GM18511 (cell line): ENCODE measurements at regions not wholly inside any gene's neighbourhood (a gene's known extent, or its start where the extent isn't known, plus 50 kb on each side); places are given as distances from the start of the nearest gene placed in this dataset.

Experiments
- ATAC-seq: cut with Tn5 transposase; IDR thresholded peaks from one replicate; pipeline ENCODE4 v1.9.1; 2021; ENCODE audit warnings: mild to moderate bottlenecking, moderate library complexity; ENCODE audit not compliant: unreplicated experiment

DNA sequence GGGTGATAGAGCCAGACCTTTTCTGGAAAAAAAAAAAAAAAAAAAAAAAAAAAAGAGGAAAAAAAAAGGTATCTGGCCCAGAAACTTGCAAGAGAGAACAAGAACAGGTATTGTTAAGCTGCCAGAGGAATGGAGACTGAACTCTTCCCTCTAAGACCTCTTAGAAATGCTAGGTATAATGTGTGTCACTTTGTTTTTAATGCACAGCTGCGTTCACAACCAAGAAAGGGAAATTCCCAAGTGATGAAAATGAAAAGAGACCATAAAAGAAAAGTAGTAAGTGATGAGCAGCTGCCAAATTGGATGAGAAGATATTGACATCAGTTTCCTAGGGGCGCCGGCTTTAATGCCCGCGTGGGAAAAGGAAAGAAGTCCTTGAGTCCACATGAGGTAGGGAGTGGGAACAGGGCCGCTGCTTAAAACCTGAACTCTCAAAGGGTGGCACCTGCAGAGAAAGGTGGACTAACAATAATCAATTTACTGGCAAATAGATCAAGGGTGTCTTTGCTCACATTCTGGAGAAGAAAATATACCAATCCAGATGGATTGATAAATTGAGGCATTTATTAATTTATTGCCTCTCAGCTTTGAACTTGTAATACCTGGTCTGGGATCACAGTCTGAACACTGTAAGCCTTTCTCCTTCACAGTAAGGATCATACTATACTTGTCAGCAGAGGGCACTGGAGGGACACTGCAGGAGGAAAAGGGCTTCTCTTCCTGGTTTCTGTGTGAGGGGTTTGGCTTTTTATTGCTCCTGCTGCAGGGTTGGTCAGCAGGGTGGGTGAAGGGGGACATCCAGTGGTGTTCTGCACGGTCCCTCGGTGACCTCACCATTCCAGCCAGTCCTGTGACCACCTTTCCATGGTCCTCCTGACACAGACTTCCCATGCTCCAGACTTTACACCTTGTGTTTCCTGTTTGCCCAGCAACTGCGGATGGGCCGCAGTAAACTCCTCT is 131.6 kb downstream of the AQP9 start:
- no peak for ATAC-seq

DNA sequence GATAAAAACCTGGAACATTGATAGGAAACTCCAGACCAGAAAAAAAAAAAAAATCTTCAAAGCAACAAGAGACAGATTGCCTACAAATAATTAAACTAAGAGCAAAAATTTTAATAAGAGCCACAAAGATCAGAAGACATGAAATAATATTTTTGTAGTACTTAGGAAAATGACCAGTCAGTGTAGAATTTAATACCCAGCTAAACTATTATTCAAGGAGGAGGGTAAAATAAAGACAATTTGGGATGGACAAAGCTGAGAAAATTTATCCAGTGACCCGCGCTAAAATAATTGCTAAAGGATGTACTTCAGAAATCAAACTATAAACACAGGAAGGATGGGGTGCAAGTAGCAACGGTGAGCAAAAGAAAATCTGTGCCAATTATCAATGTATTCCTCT is 133.2 kb downstream of the AQP9 start:
- ATAC-seq = no peak

DNA sequence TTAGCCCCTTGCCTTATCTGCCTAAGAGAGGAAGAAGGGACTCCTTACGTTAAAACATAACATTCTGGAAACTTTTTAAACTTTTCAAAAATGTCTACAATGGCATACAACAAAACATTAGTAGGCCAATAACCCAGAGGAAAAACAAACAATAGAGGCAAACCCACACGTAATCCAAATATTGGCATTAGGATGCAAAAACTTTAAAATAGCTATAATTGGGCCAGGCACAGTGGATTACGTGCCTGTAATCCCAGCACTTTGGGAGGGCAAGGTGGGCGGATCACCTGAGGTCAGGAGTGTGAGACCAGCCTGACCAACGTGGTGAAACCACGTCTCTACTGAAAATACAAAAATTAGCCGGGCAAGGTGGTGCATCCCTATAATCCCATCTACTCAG is 134.9 kb downstream of the AQP9 start:
- ATAC-seq = no peak

DNA sequence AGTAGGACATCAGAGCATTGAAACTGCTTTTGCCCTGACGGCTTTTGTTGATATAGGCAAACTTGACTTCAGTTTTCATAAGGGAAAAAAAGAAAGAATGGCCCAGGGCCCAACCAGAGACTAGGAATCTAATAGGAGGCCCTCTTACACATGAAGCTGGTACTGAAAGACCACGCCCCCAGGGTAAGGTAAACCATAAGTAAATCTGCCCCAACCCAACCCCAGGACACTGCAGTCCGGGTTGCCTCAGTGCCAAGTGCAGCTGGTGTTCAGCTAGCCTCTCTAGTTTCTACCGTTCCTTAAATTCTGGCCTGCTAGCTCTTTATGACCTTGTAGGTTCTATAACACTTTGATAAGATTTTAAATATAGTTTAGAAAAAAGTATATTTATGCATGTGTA is 136.7 kb downstream of the AQP9 start:
- ATAC-seq = no peak

DNA sequence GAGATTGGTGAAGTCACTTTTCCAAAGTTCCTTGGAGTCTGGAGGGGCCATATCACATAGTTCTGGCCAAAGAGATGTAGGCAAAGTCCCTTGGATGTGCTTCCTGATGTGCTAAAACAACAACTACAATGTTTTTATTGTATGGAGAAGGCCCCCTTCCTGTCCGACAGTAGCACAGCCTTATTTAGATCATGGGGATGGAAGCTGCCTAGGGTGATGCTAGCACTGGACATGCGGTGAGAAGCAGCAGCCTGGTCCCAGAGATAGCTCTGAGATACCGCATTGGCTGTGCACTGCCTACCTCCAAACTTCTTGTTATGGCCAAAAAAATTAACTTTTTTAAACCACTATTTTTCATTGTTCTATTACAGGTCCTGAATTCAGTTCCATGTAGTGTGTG is 137.6 kb downstream of the AQP9 start:
- ATAC-seq = no peak

DNA sequence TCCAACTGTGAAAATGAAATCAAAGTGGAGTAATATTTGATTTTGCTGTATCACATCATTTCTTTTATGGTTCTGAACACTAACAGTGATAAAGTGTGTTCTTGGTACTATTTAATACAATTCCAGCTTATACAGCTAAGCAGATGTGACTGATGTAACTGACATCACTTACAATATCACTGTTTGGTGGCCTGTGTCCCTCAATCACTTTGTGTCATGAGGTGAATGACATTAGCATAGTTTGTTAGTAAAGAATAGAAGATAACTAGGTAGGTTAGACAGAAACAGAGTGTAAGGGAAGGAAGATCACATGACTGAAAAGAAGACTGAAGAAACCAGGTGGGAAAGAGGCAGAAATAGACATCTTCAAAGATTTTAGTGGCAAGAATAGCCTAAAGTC is 138.7 kb downstream of the AQP9 start:
- ATAC-seq = no peak

DNA sequence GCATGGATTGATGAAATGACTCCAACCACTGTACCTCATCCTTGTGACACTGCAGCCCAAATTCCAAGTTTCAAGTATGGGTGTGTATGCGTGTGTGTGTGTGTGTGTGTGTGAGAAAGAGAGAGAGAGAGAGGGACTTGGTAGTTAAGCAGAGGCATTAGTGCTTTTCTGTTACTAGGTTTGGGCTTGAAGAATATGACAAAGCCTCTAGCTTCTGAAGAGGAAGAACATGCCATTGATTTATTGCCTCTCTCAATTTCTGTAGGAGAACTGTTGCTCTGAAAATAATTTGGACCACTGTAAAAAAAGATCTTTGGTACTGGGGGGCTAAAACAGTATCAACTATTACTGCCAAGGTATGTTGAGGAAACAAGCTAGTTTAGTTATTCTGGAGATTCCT is 139.2 kb downstream of the AQP9 start:
- ATAC-seq = no peak

DNA sequence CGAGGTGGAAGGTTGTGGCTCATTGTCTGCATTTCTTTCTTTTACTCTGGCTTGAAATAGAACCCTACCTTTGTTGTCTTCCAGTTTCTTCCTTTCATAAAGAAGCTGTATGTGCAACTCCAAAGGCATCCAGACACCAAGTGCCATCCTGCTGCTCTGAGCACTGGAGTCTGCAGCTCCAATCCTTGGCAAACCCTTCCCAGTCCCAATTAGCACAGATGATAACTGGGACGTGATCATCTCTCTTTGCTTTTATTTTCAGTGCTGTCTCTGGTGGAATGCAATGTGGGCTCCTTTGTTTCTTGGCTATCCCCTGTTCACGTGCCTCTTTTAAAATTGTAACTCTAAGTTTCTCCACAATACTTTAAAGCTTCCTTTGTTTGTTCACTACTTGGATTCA is 140.9 kb downstream of the AQP9 start:
- no peak for ATAC-seq

DNA sequence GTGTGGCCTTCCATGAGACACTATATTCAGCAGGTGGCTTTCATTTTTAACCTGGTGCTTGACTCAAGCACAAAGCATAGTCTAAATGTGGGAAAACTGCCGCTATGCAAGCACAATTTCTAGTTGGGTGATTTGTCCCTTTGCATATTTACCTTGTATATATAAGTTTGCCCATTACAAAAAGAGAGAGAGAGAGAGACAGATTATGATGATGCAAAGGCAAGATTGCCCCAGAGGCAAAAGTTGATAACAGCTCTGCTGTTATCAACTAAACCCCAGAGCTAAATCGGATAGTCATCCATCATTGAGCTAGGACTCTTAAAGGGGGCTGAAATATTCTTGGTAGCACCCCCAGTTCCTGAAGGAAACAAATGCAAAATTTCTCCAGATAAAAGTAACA is 141.5 kb downstream of the AQP9 start:
- no peak for ATAC-seq

DNA sequence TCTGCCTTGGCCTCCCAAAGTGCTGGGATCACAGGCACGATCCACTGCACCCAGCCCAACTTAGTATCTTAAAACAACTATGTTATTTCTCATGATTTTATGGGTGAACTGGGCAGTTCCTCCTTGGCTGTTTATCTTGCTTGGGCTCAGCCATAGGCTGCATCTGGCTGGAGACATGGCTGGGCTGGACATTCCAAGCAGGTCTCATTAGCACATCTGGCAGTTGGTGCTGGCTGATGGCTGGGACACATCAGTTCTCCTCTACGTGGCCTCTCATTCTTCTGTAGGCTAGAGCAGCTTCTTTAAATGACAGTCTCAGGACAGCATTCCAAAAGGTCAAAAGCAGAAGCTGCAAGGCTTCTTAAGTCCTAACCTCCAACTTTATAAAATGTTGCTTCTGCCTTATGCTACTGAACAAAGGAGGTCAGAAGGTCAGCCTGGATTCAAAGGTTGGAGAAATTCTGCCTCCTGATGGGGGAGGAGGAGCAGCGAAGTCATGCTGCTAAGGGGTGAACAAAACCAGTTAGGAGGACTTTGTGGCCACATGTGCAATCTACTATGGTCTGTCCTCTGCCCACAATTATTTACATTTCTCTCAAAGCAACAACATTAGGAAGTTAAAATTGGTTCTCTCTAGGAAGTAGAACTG is 144.0 kb downstream of the AQP9 start:
- no peak for ATAC-seq

DNA sequence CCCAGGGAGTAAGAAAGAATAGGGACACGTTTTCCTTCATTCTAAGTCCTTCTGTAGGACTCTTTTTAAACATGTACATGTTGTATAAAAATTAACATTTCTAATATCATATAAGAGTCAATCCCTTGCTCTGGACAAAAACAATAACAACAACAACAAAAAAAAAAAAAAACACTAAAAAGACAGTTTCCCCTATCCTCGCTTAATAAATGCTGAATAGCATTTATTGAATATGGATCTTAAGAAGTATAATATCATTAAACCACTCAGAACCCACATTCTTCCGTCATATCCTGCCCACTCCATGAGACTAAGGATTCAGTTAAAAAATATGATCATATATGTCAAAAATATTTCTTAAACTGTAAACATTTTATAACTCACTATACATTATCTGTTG is 145.1 kb downstream of the AQP9 start:
- no peak for ATAC-seq

DNA sequence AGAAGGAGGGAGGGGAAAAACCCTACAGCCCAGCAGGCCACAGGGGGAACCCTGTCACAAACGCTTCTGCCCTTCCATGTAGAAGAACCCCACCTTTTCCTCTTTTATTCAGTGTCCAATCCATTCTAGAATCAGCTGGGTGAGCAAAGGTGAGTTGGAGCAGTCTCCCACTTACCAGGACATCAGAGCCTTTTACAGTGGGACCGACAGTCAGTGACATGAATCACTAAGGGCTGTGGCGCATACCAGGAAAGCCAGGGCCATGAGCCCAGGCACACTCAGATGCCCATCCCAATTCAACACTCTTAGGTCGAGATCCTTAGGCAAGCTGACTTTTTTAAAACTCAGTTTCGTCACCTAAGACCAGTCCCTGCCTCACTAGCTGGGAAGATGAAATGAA is 146.1 kb downstream of the AQP9 start:
- no peak for ATAC-seq

DNA sequence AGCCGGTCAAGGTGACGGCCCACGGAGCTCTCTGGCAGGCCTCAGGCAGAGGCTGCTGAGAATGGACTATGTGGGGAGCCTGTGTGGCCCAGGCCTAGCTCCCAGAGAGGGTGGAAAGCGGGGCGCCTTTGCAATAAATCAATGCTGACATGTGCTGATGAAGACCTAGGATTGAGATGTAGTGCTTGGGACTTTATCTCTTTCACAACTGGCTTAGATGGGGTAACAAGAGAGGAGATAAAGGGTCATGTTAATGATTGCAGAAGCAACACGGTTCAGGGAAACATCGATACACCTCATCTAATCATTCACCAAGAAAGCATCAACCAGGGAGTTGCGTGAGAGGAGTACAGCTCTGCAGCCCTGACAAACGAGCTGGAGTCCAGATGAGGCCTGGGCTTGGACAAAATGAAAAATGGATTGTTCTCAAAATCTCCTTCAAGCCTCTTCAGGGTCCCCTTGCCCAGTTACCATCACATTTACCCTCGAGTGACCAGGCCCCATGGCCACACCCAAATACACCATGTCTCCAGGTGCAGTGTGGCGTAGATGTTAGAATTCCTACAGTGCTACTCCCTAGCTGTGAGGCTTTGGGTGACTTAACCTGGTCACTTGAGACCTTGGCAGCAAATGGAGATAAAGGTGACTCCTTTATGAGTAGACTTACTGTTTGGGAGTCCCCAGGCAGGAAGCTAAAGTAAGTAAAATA is 146.4 kb upstream of the LIPC start:
- ATAC-seq = no peak

DNA sequence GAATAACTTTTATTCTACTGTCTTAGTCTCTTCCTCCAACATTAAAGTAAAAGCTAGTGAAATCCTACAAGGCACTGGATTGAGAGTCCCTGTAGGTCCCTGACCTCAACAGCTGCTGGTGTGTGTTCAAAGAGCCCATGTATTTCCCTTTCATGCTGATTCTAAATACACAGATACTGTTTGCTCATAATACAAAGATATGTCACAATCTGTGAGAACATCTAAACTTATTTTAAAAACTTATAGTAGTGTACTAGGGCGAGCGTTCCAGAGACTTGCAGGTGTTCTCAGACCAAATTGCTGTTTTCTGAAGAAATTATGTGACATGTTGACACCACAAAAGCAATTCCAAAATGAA is 145.9 kb upstream of the LIPC start:
- no peak for ATAC-seq

DNA sequence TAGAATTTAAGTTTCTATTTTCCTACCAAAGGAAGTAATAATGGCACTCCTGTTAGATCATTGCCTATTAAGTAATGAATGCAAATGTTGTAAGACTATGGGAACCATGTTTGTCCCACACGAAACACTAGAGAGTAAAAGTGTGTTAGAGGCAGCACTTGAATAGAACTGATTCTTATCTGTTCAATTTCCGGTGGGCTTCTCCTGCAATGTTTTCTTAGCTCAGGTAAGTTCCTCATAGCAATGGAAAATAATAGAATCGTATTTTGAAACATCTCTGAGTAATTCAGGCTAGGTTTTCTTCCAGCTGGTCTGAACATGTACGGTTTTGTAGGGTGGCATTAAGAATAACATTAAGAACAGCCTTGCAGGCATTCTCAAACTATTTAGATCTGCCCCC is 145.3 kb upstream of the LIPC start:
- no peak for ATAC-seq

DNA sequence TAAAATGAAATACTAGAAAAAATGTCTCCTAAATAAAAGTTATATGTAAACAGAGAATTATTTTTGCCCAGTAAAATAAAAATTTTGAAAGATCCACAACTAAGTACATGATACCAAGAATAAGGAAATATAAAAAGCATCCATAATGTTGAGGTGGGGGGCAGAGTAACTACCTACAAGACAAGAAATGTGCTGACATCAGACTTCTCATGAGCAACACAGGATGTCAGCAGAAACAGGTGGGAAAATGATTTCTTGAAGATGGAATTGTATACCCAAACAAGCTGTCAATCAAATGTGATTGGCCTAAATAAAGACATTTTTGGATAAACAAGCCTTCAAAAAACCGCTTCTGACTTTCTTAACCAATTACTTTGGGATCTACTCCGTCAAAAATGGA is 143.9 kb upstream of the LIPC start:
- no peak for ATAC-seq

DNA sequence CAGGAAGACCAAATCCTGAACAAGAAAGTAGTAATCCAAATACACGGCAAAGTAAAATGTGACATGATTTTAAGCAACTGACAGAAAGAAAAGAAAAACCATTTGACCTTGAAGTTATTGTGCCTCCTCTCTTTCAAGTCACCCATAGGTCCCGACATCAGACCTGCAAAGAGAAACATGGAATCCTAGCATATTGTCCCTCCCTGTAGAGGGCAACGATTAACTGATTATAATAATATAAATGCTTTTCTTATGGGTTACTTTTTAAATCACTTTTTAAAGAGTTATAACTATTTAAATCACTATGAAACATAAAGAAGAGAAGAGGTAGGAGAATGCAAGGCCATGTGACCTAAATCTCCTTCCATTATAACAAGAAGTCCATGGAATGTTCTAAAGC is 143.2 kb upstream of the LIPC start:
- ATAC-seq = no peak

DNA sequence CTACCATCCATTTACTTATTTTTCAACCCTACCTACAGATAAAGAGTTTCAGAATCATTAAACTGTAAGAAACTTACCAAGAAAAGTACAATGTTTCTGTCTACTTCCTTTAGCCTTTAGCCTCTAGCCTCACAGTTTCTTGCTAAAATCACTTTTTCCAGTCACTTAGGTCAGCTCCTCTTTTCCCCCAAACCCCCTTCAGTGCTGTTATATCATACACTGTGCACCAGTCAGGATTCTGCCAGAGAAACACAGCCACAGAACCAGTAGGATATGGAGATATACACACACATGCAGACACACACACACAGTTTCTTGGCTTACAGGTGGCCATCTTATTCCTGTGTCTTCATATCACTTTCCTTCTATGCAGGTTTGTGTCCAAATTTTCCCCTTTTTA is 139.9 kb upstream of the LIPC start:
- no peak for ATAC-seq

DNA sequence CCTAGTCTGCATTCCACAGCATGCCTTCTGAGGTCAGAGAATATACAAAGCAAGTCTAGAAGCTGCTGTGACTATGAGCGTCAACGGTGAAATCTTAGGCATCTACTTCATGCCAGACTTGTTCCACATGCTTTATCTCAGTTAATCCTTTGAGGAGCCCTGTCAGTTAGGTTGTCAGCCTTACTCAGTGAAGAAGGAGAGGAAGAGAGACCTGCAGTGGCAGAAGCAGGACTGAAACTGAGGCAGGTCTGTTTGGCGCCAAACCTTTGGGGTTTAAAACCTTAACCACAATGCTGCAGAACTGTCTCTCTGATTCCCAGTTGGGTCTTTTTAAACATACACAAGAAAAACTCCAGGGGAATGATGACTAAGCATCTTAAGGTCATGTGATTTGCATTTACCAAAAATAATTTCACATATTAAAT is 139.0 kb upstream of the LIPC start:
- no peak for ATAC-seq

DNA sequence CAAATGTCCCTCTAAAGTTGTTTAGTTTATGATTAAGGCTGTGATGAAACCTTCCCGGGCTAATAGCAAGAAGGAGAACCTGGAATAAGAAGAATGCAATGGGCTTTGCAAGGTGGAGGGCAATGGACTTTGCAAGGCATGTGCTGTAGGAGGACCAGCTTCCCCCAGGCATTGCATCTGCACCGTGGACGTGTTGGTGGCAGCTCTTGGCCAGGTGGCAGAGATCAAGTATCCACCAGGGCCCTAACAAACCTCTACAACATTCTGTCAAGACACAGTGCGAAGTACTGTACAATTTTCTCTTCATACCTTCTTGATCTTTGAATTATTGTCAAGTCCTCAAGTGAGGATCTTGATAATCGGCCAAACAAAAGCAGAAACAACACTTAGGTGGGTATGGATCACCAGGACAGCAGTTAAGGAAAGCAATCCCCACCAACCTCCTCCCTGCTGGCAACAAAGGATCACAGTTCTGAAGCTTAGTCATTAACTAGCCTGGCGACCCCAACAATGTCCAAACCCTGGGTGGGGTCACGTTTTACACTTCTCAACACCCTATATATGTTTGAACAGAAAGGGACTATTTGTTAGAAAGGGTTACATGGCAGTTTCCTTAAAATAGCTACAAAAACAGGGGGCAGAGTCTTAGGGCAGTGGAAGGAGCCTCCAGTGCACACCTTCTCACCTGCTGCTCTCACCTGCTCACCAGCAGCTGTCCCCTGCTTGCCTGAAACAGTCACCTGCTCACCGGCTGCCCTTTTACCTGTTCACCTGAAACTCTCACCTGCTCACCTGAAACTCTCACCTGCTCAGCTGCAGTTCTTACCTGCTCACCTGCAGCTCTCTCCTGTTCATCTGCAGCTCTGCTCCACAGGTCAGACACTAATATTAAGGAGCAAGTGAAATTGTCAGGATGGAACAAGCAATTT is 137.9 kb upstream of the LIPC start:
- no peak for ATAC-seq
